Thymus (tissue), 11 donors: ENCODE measurements at regions not wholly inside any gene's neighbourhood (a gene's known extent, or its start where the extent isn't known, plus 50 kb on each side); places are given as distances from the start of the nearest gene placed in this dataset.

Experiments
- DNase-seq, 9 donors: peaks; one replicate each; pipeline ENCODE4 v3.0.0-alpha.2; 2013; ENCODE audit warnings: low spot score in 9 of 9, low read depth in 6 of 9, missing footprints in 1 of 9
- H3K27ac ChIP-seq, 2 donors: one replicate each; pipeline ENCODE4 v1.5.1; 2013; ENCODE audit warnings: control low read depth in 1 of 2, low read depth in 1 of 2, low read length in 1 of 2, mild to moderate bottlenecking in 1 of 2, moderate library complexity in 1 of 2
- H3K27me3 ChIP-seq, 2 donors: one replicate each; pipeline ENCODE4 v1.5.1; 2013; ENCODE audit warnings: low read length in 1 of 2; ENCODE audit not compliant: control insufficient read depth in 2 of 2, insufficient read depth in 1 of 2
- H3K36me3 ChIP-seq, 2 donors: one replicate each; pipeline ENCODE4 v1.5.1; 2013; ENCODE audit warnings: low read length in 1 of 2, mild to moderate bottlenecking in 1 of 2, moderate library complexity in 1 of 2; ENCODE audit not compliant: control insufficient read depth in 2 of 2, insufficient read depth in 2 of 2
- H3K4me1 ChIP-seq, 2 donors: one replicate each; pipeline ENCODE4 v1.5.1; 2013; ENCODE audit warnings: low read length in 2 of 2; ENCODE audit not compliant: control insufficient read depth in 2 of 2, insufficient read depth in 2 of 2
- H3K4me3 ChIP-seq, 2 donors: one replicate each; pipeline ENCODE4 v1.5.1; 2013; ENCODE audit warnings: low read length in 2 of 2, control low read depth in 1 of 2, mild to moderate bottlenecking in 1 of 2
- H3K9me3 ChIP-seq, 2 donors: one replicate each; pipeline ENCODE4 v1.5.1; 2013; ENCODE audit warnings: low read length in 1 of 2, mild to moderate bottlenecking in 1 of 2; ENCODE audit not compliant: control insufficient read depth in 2 of 2, insufficient read depth in 1 of 2
- WGBS: extraction: QIAGEN DNeasy Blood & Tissue Kit; methylation state at CpG from one replicate; pipeline ENCODE4 v1.1.7; 2013; 5-methylcytosine and 5-hydroxymethylcytosine counted together
- donor health status: healthy.

GRCh38 chr19:13669780-13670355 is 94.5 kb upstream of the MRI1 start:
- DNase-seq = no peak
- Histone ChIP-seq H3K36me3 (no peaks in the 10 kb centered on the region), H3K4me1 (no peaks in the 10 kb centered on the region), H3K27me3 (no peaks in the 10 kb centered on the region), H3K4me3 (no peak overlapping the region), H3K9me3 (peaks cover 0 to 5% of the 10 kb centered on the region in 2 donors), H3K27ac (no peak overlapping the region)
- WGBS = 95% methylated on average over 4 of the region's 4 CpGs

DNA sequence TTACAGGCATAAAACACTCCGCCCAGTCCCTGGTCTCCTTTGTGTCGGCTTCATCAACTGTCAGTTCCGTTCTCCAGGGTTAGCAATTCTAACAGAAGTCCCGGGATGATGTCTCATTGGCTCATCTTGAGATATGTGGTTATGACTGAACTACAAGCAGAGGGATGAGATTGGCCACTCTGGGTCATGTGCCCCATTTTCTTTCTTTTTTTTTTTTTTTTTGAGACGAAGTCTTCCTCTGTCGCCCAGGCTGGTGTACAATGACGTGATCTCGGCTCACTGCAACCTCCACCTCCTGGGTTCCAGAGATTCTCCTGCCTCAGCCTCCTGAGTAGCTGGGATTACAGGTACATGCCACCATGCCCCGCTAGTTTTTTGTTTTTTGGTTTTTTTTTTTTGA is 95.4 kb upstream of the MRI1 start:
- Histone ChIP-seq H3K9me3 (peaks cover 0 to 5% of the 10 kb centered on the region in 2 donors), H3K4me3 (no peak overlapping the region), H3K27me3 (no peaks in the 10 kb centered on the region), H3K36me3 (no peaks in the 10 kb centered on the region), H3K27ac (no peak overlapping the region), H3K4me1 (no peaks in the 10 kb centered on the region)
- no peak for DNase-seq
- WGBS = 93% methylated on average over 9 of the region's 9 CpGs

- no peaks in the 10 kb centered on the region for H3K9me3 ChIP-seq
- no peaks in the 10 kb centered on the region for H3K27me3 ChIP-seq
- H3K4me3 ChIP-seq = no peak overlapping the region
- no peak for DNase-seq
- WGBS = 77% methylated on average over 15 of the region's 15 CpGs
- H3K36me3 ChIP-seq = no peaks in the 10 kb centered on the region
- H3K4me1 ChIP-seq = no peaks in the 10 kb centered on the region
- no peak overlapping the region for H3K27ac ChIP-seq
Observed at GRCh38 chr19:13666165-13666564, 98.2 kb upstream of the MRI1 start.

GRCh38 chr19:13665125-13665905 is 99.0 kb upstream of the MRI1 start:
- H3K27me3 ChIP-seq = no peaks in the 10 kb centered on the region
- H3K4me3 ChIP-seq = no peak overlapping the region
- H3K36me3 ChIP-seq = no peaks in the 10 kb centered on the region
- WGBS = 85% methylated on average over 12 of the region's 12 CpGs
- no peaks in the 10 kb centered on the region for H3K4me1 ChIP-seq
- no peak overlapping the region for H3K27ac ChIP-seq
- DNase-seq = peak in 1 of 9 donors; percentile 1
- H3K9me3 ChIP-seq = no peaks in the 10 kb centered on the region

DNA sequence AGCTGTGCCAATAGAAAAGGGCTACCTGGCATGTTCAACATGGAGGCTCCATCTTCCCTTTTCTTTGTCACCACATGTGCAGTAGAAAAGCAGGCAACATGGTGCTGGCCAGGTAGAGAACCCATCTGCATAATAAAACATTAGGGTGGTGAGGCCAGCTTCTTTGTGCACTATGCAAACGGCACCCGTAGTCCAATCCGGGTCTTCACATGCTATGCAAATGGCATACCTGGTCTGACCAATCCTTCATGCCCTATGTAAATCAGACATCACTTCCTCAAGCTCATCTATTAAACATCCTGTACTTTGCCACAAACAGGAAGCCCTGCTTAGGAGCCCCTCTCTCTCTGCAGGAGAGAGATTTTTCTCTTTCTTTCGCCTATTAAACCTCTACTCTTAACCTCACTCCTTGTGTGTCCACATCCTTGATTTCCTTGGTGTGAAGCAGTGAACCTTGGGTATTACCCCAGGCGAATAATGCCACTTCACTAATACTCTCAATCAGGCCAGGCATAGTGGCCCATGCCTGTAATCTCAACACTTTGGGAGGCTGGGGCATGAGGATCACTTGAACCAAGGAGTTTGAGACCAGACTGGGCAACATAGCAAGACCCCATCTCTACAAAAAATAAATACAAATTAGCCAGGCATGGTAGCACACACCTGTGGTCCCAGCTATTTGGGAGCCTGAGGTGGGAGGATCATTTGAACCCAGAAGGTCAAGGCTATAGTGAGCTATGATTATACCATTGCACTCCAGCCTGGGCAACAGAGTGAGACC is 111.3 kb upstream of the MRI1 start:
- Histone ChIP-seq H3K4me3 (no peak overlapping the region), H3K27ac (no peak overlapping the region), H3K36me3 (no peaks in the 10 kb centered on the region), H3K9me3 (peaks cover 0 to 8% of the 10 kb centered on the region in 2 donors), H3K4me1 (no peaks in the 10 kb centered on the region), H3K27me3 (no peaks in the 10 kb centered on the region)
- WGBS = 82% methylated on average over 5 of the region's 5 CpGs
- DNase-seq = no peak

GRCh38 chr19:13646758-13647157 is 117.6 kb upstream of the MRI1 start:
- H3K36me3 ChIP-seq = no peaks in the 10 kb centered on the region
- no peaks in the 10 kb centered on the region for H3K4me1 ChIP-seq
- H3K4me3 ChIP-seq = no peak overlapping the region
- no peak for DNase-seq
- no peak overlapping the region for H3K27ac ChIP-seq
- no peaks in the 10 kb centered on the region for H3K27me3 ChIP-seq
- no peaks in the 10 kb centered on the region for H3K9me3 ChIP-seq
- 81% methylated on average over 7 of the region's 7 CpGs for WGBS

- WGBS = 97% methylated on average over 3 of the region's 3 CpGs
- H3K27ac ChIP-seq = no peak overlapping the region
- H3K4me3 ChIP-seq = no peak overlapping the region
- no peak for DNase-seq
- no peaks in the 10 kb centered on the region for H3K9me3 ChIP-seq
- H3K36me3 ChIP-seq = no peaks in the 10 kb centered on the region
- H3K27me3 ChIP-seq = no peaks in the 10 kb centered on the region
- no peaks in the 10 kb centered on the region for H3K4me1 ChIP-seq
Observed at GRCh38 chr19:13644645-13645044, 119.7 kb upstream of the MRI1 start.

GRCh38 chr19:13640611-13641010 is 123.7 kb upstream of the MRI1 start:
- Histone ChIP-seq H3K36me3 (no peaks in the 10 kb centered on the region), H3K9me3 (no peaks in the 10 kb centered on the region), H3K4me3 (no peak overlapping the region), H3K27ac (no peak overlapping the region), H3K27me3 (no peaks in the 10 kb centered on the region), H3K4me1 (no peaks in the 10 kb centered on the region)
- DNase-seq = no peak
- 95% methylated on average over 1 of the region's 1 CpG for WGBS

DNA sequence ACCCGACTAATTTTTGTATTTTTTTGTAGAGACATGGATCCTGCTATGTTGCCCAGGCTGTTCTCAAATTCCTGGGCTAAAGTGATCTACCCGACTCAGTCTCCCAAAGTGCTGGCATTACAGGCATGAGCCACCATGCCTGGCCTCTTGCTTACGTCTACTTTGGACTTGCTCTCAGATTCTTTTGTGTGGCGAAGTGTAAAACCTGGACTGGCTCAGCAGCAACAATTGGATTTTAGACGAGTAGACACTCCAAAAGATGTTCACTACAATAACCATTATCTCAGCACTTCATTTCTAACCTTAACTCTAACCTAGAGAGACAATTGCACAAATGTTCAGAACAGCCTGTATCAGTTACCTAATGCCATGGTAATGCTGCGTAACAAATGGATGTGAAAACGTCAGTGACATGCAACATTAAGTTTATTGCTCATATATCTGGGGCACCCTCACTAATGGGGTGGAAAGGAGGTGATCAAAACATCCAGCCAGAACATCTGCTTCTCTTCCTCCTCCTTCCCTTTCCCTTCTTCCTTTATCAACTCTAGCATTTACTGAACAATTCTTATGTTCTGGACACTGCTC is 124.9 kb upstream of the MRI1 start:
- Histone ChIP-seq H3K4me3 (no peak overlapping the region), H3K9me3 (no peaks in the 10 kb centered on the region), H3K27ac (no peak overlapping the region), H3K36me3 (no peaks in the 10 kb centered on the region), H3K4me1 (no peaks in the 10 kb centered on the region), H3K27me3 (no peaks in the 10 kb centered on the region)
- WGBS = 79% methylated on average over 7 of the region's 7 CpGs
- DNase-seq = no peak
